ENCODE measurements at regions not wholly inside any gene's neighbourhood (a gene's known extent, or its start where the extent isn't known, plus 50 kb on each side); places are given as distances from the start of the nearest gene placed in this dataset.

DNA sequence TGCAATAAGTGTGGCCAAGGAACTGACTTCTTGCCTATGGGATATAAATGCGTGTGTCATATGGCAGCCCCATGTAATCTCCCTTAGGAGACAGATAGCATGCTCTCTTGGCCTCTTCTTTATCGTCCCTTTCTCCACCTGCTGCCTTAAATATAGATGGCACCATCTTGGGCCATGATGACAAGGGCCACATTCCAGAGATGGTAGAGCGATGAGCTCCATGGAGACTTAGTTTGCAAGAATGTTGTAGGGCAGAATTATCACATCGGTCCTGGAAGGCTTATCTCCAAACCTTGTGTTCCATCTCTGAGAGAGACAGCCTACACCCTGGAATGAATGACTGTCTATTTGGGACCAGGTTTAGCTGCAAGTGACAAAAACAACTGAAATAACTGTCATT, 536.7 kb downstream of the TNS1 start:
- TF ChIP-seq, protein P1, sequence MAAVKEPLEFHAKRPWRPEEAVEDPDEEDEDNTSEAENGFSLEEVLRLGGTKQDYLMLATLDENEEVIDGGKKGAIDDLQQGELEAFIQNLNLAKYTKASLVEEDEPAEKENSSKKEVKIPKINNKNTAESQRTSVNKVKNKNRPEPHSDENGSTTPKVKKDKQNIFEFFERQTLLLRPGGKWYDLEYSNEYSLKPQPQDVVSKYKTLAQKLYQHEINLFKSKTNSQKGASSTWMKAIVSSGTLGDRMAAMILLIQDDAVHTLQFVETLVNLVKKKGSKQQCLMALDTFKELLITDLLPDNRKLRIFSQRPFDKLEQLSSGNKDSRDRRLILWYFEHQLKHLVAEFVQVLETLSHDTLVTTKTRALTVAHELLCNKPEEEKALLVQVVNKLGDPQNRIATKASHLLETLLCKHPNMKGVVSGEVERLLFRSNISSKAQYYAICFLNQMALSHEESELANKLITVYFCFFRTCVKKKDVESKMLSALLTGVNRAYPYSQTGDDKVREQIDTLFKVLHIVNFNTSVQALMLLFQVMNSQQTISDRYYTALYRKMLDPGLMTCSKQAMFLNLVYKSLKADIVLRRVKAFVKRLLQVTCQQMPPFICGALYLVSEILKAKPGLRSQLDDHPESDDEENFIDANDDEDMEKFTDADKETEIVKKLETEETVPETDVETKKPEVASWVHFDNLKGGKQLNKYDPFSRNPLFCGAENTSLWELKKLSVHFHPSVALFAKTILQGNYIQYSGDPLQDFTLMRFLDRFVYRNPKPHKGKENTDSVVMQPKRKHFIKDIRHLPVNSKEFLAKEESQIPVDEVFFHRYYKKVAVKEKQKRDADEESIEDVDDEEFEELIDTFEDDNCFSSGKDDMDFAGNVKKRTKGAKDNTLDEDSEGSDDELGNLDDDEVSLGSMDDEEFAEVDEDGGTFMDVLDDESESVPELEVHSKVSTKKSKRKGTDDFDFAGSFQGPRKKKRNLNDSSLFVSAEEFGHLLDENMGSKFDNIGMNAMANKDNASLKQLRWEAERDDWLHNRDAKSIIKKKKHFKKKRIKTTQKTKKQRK (IDR thresholded peaks at IDR 0.05; ENCODE audit: low read depth, low read length) = no peak
- TF ChIP-seq ZZZ3 (IDR thresholded peaks at IDR 0.05; ENCODE audit: control insufficient read depth, insufficient read length, low read depth) (no peak), BRCA1 (IDR thresholded peaks at IDR 0.05; ENCODE audit: low read depth, low read length) (no peak), EZH2 (IDR thresholded peaks at IDR 0.05; ENCODE audit: borderline replicate concordance, control insufficient read depth, low read depth, low read length) (no peak), CEBPB (IDR thresholded peaks at IDR 0.05; ENCODE audit: borderline replicate concordance in 1 of 2, low read depth in 2 of 2, low read length in 2 of 2) (no peak), POLR2AphosphoS5 (IDR thresholded peaks at IDR 0.05; ENCODE audit: low read length) (no peak), BACH1 (IDR thresholded peaks at IDR 0.05; ENCODE audit: borderline replicate concordance) (no peak), ASH2L (IDR thresholded peaks at IDR 0.05; ENCODE audit: borderline replicate concordance, low read depth) (no peak), EGR1 (IDR thresholded peaks at IDR 0.05; ENCODE audit: borderline replicate concordance in 1 of 2, low read depth in 2 of 2, low read length in 2 of 2) (no peak)
- TF ChIP-seq, protein P2, sequence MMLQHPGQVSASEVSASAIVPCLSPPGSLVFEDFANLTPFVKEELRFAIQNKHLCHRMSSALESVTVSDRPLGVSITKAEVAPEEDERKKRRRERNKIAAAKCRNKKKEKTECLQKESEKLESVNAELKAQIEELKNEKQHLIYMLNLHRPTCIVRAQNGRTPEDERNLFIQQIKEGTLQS (IDR thresholded peaks at IDR 0.05; ENCODE audit: borderline replicate concordance, extremely low read depth, low read depth, low read length) = no peak
- TF ChIP-seq, protein P3, sequence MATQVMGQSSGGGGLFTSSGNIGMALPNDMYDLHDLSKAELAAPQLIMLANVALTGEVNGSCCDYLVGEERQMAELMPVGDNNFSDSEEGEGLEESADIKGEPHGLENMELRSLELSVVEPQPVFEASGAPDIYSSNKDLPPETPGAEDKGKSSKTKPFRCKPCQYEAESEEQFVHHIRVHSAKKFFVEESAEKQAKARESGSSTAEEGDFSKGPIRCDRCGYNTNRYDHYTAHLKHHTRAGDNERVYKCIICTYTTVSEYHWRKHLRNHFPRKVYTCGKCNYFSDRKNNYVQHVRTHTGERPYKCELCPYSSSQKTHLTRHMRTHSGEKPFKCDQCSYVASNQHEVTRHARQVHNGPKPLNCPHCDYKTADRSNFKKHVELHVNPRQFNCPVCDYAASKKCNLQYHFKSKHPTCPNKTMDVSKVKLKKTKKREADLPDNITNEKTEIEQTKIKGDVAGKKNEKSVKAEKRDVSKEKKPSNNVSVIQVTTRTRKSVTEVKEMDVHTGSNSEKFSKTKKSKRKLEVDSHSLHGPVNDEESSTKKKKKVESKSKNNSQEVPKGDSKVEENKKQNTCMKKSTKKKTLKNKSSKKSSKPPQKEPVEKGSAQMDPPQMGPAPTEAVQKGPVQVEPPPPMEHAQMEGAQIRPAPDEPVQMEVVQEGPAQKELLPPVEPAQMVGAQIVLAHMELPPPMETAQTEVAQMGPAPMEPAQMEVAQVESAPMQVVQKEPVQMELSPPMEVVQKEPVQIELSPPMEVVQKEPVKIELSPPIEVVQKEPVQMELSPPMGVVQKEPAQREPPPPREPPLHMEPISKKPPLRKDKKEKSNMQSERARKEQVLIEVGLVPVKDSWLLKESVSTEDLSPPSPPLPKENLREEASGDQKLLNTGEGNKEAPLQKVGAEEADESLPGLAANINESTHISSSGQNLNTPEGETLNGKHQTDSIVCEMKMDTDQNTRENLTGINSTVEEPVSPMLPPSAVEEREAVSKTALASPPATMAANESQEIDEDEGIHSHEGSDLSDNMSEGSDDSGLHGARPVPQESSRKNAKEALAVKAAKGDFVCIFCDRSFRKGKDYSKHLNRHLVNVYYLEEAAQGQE (IDR thresholded peaks at IDR 0.05; ENCODE audit: low read depth, low read length) = no peak
- TF ChIP-seq, protein P4, sequence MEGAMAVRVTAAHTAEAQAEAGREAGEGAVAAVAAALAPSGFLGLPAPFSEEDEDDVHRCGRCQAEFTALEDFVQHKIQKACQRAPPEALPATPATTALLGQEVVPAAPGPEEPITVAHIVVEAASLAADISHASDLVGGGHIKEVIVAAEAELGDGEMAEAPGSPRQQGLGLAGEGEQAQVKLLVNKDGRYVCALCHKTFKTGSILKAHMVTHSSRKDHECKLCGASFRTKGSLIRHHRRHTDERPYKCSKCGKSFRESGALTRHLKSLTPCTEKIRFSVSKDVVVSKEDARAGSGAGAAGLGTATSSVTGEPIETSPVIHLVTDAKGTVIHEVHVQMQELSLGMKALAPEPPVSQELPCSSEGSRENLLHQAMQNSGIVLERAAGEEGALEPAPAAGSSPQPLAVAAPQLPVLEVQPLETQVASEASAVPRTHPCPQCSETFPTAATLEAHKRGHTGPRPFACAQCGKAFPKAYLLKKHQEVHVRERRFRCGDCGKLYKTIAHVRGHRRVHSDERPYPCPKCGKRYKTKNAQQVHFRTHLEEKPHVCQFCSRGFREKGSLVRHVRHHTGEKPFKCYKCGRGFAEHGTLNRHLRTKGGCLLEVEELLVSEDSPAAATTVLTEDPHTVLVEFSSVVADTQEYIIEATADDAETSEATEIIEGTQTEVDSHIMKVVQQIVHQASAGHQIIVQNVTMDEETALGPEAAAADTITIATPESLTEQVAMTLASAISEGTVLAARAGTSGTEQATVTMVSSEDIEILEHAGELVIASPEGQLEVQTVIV (IDR thresholded peaks at IDR 0.05; ENCODE audit: borderline replicate concordance, partially characterized antibody) = no peak
- TF ChIP-seq, protein P5, sequence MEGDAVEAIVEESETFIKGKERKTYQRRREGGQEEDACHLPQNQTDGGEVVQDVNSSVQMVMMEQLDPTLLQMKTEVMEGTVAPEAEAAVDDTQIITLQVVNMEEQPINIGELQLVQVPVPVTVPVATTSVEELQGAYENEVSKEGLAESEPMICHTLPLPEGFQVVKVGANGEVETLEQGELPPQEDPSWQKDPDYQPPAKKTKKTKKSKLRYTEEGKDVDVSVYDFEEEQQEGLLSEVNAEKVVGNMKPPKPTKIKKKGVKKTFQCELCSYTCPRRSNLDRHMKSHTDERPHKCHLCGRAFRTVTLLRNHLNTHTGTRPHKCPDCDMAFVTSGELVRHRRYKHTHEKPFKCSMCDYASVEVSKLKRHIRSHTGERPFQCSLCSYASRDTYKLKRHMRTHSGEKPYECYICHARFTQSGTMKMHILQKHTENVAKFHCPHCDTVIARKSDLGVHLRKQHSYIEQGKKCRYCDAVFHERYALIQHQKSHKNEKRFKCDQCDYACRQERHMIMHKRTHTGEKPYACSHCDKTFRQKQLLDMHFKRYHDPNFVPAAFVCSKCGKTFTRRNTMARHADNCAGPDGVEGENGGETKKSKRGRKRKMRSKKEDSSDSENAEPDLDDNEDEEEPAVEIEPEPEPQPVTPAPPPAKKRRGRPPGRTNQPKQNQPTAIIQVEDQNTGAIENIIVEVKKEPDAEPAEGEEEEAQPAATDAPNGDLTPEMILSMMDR (IDR thresholded peaks at IDR 0.05 in 2 of 3, conservative IDR thresholded peaks at IDR 0.05 in 1 of 3; ENCODE audit: control insufficient read depth in 2 of 3, extremely low read depth in 1 of 3, insufficient read depth in 1 of 3, low read depth in 3 of 3, low read length in 3 of 3) = no peak
- TF ChIP-seq, protein P6, sequence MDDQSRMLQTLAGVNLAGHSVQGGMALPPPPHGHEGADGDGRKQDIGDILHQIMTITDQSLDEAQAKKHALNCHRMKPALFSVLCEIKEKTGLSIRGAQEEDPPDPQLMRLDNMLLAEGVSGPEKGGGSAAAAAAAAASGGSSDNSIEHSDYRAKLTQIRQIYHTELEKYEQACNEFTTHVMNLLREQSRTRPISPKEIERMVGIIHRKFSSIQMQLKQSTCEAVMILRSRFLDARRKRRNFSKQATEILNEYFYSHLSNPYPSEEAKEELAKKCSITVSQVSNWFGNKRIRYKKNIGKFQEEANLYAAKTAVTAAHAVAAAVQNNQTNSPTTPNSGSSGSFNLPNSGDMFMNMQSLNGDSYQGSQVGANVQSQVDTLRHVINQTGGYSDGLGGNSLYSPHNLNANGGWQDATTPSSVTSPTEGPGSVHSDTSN (IDR thresholded peaks at IDR 0.05; ENCODE audit: insufficient replicate concordance, low read depth, low read length) = no peak

Data from GM12878 (cell line).